GM06990 (cell line): ENCODE measurements at regions not wholly inside any gene's neighbourhood (a gene's known extent, or its start where the extent isn't known, plus 50 kb on each side); places are given as distances from the start of the nearest gene placed in this dataset.
"Not testable (repeated sequence)": the region's sequence is repeated elsewhere in the genome, so short reads cannot be mapped to it uniquely, and the experiment has no call there.

Experiments
- DNase-seq: peaks from one replicate; pipeline ENCODE4 v3.0.0-alpha.2; 2011; ENCODE audit not compliant: insufficient read length; ENCODE audit errors: extremely low read depth
- H3K27me3 ChIP-seq: replicated peaks from 2 replicates; pipeline ENCODE4 v1.6.0; 2011; ENCODE audit warnings: low read length; ENCODE audit not compliant: control insufficient read depth, insufficient read depth
- H3K36me3 ChIP-seq: 2 replicates; pipeline ENCODE4 v1.5.1; 2011; ENCODE audit warnings: low read length; ENCODE audit not compliant: control insufficient read depth, insufficient read depth
- H3K4me3 ChIP-seq: replicated peaks from 2 replicates; pipeline ENCODE4 v1.5.1; 2011; ENCODE audit warnings: low read depth, mild to moderate bottlenecking, control low read depth, low read length
- TF ChIP-seq, protein P1 (sequence below): IDR thresholded peaks from 2 replicates; pipeline ENCODE4 v1.5.1; 2011; ENCODE audit warnings: low read length, control low read depth, mild to moderate bottlenecking, inconsistent platforms; ENCODE audit not compliant: insufficient read depth, poor library complexity, severe bottlenecking

DNA sequence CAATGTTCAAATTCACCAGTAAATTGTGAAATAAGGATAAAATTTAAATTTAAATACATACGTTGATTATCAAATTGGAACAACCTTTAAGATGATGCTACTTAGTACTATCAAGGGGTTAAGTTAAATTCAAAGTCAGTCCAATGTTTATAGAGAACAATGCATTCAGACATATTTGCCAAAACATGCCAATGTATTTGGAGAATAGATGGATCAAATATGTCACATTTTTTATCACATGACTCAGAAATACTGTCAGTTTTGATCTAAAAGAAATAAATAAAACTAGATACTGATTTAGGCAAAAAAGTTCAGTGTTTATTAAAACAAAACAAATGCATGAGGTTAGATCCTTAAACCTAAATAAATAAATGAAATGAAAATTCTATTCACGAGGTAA is 281.2 kb downstream of the SLITRK5 start:
- no peak for DNase-seq
- TF ChIP-seq, protein P1, sequence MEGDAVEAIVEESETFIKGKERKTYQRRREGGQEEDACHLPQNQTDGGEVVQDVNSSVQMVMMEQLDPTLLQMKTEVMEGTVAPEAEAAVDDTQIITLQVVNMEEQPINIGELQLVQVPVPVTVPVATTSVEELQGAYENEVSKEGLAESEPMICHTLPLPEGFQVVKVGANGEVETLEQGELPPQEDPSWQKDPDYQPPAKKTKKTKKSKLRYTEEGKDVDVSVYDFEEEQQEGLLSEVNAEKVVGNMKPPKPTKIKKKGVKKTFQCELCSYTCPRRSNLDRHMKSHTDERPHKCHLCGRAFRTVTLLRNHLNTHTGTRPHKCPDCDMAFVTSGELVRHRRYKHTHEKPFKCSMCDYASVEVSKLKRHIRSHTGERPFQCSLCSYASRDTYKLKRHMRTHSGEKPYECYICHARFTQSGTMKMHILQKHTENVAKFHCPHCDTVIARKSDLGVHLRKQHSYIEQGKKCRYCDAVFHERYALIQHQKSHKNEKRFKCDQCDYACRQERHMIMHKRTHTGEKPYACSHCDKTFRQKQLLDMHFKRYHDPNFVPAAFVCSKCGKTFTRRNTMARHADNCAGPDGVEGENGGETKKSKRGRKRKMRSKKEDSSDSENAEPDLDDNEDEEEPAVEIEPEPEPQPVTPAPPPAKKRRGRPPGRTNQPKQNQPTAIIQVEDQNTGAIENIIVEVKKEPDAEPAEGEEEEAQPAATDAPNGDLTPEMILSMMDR, result no peak
- H3K27me3 ChIP-seq, result no peaks in the 10 kb centered on the region
- H3K4me3 ChIP-seq, result no peak overlapping the region
- no peaks in the 10 kb centered on the region for H3K36me3 ChIP-seq

DNA sequence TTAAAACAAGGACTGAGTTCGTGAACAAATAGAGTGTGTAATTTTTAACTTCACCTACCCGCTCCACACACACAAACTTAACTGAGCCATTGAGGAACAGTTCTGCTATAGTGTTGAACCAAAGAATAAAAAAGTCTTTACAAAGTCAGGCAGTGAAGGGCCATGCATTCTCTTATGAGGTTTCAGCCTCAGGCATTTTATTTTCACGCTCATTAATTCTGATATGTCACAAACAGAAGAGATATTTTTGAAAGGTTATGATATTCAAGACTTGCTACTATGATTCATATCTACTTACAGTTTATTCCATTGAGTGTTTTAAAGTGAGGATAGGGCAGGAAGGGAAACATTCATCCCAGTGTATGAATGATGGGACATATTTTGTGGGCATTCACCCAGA is 282.2 kb downstream of the SLITRK5 start:
- DNase-seq, result no peak
- no peaks in the 10 kb centered on the region for H3K27me3 ChIP-seq
- TF ChIP-seq, protein P1, result no peak
- H3K36me3 ChIP-seq, result no peaks in the 10 kb centered on the region
- H3K4me3 ChIP-seq, result no peak overlapping the region

DNA sequence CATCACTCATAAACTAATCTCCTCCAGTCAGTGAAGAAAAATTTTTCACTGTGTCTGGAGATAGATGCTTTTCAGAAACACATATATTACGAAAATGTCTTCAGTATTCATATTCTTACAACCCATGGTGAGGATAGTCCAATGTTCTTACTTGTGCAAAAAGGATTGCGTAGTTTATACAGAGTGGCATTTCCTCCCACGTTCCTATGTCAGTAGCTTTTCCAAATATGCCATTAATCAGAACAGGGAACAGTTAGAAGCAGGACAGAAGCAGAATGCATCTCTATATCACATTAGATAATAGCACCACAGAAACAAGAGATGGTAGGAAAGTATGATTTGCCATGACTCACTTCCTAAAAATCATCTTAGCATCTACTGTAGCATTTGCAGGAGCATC is 282.9 kb downstream of the SLITRK5 start:
- no peak for DNase-seq
- no peak overlapping the region for H3K4me3 ChIP-seq
- H3K36me3 ChIP-seq, result no peaks in the 10 kb centered on the region
- no peaks in the 10 kb centered on the region for H3K27me3 ChIP-seq
- TF ChIP-seq, protein P1, result no peak

DNA sequence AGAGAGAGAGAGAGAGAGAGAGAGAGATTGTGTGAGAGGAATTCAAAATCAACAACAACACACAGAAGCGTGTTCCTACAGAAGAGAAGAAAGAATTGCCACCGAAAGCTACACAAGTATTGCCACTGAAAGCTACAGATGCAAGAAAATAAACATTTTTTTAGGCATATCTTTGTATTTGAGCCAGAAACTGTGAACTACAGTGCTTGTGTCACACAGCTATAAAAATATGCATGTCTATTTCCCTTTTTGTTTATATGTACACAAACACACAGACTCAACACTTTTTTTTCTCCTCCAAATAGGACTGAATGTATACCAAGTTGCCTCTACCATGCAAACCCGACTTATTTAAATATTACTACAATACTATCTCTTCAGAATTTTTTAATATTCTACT is 290.4 kb downstream of the SLITRK5 start:
- TF ChIP-seq, protein P1, result no peak
- H3K36me3 ChIP-seq, result no peaks in the 10 kb centered on the region
- no peaks in the 10 kb centered on the region for H3K27me3 ChIP-seq
- H3K4me3 ChIP-seq, result no peak overlapping the region
- no peak for DNase-seq

DNA sequence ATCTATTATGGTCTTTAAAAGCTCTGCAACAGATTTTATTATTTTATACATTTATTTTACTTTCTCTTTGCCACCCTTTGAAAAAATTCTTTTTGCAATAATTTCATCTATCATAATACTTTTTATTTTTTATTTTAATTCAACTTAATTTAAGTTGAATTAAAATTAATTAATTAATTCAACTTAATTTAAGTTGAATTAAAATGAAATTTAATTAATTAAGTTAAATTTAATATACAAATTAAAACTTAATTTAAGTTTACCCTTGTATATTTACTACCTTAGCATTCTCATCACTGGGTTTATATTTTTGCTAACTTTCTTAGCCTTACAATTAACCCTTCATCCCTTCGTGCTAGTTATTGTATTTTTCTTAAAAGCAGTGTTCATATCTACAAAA is 301.4 kb downstream of the SLITRK5 start:
- no peaks in the 10 kb centered on the region for H3K27me3 ChIP-seq
- H3K36me3 ChIP-seq, result no peaks in the 10 kb centered on the region
- TF ChIP-seq, protein P1, result no peak
- DNase-seq, result no peak
- no peak overlapping the region for H3K4me3 ChIP-seq

DNA sequence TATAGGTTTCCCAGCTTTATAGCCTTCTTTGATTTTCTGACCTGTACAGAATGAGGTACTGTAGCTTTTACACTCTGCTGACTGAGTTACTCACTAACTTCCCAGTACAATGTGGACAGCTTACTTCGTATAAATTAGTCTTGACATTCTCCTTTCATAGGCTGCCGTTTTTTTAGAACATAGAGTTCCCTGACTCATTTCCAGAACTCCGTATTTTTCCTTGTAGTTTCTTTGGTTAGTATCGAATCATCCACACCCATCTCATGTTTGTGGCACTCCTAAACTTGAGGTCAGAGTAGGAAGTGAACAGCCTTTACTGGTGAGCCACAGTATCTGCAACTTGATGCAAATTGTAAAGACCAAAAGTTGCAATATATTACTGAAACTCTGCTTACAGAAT is 303.9 kb downstream of the SLITRK5 start:
- TF ChIP-seq, protein P1, result no peak
- DNase-seq, result no peak
- Histone ChIP-seq H3K4me3 (no peak overlapping the region), H3K27me3 (no peaks in the 10 kb centered on the region), H3K36me3 (no peaks in the 10 kb centered on the region)

DNA sequence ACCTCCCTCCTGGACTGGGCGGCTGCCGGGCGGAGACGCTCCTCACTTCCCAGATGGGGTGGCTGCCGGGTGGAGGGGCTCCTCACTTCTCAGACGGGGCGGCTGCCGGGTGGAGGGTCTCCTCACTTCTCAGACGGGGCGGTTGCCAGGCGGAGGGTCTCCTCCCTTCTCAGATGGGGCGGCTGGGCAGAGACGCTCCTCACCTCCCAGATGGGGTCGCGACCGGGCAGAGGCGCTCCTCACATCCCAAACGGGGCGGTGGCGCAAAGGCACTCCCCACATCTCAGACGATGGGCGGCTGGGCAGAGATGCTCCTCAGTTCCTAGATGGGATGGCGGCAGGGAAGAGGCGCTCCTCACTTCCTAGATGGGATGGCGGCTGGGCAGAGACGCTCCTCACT is 305.5 kb downstream of the SLITRK5 start:
- not testable (repeated sequence) for DNase-seq, H3K27me3 ChIP-seq, H3K36me3 ChIP-seq, H3K4me3 ChIP-seq
